HUDEP-2 (cell line): ENCODE measurements at regions not wholly inside any gene's neighbourhood (a gene's known extent, or its start where the extent isn't known, plus 50 kb on each side); places are given as distances from the start of the nearest gene placed in this dataset.

Experiments
- DNase-seq, 76 experiments: peaks; one replicate each; lab custom pipeline; 2025; ENCODE audit not compliant: unreplicated experiment in 76 of 76; lab: John Stamatoyannopoulos, UW

DNA sequence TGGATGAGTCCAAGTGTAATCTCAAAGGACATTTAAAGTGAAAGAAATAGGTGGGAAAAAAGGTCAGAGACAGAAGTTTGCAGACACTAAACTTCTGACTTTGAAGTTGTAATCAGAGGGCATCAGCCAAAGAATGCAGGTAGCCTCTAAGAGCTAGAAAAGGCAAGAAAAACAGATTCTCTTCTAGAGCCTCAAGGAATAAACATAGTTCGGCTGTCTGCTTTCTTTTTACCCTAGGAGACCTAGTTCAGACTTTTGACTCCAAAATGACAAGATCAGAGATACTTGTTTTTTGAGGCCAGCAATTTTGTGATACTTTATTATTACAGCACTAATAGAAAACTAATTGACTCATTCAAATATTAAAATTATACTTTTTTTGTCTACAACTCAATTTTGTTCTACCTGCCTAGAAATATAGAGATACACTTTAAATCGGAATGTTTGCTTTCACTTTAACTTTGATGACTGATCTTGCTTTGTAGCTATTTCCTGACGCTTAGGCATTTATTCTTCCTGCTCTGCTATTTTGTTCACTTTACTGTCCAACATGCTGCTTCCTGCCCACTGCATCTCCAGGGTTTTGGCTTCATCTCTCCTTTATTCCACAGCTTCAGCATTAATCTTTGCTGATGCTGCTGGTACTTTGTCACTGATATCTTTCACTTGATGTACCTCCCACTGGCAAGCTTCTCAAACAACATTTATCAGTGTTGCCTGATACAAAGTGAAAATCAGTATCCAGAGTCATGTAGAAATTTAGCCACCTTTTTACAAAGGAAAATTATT is 272.5 kb downstream of the DSEL start:
- DNase-seq = no peak

DNA sequence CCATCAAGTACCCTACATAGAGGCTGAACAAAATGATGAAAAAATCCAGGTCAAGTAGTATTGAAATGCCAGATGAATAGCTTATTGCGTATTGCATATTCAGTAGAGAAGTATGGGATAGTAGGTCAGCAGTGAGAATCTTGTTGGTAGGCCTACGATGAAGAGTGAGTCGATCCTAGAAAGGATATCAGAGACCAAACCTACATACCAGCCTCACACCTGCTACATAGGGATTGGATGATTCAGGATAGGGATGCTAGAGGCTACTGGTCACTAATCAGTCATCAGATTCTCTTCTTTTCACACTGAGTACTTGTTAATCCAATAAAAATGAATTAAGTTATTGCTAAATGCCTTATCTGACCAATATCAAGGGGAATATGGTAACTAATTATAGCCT is 274.5 kb downstream of the DSEL start:
- DNase-seq = no peak

DNA sequence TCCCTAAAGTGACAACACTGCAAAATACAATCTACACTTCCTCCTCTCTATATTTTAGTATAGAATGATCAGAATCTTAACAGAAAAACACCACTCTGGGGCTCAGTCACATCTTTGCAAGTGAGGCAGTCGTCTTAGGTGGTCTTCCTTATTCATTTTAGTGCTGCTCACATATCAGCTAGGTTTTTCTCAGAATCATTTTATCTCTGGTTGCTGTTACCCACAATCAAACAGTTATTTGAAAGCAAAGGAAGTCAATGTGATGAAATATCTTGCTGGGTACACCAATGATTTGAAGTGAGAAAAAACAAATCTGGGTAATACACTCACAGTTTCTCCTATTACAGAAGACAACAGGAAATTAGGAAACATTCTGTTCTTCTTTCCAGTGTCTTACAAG is 275.2 kb downstream of the DSEL start:
- no peak for DNase-seq

GRCh38 chr18:67239826-67240225 is 276.7 kb downstream of the DSEL start:
- no peak for DNase-seq

- no peak for DNase-seq
Observed at GRCh38 chr18:67232991-67233390, 283.5 kb downstream of the DSEL start.

- no peak for DNase-seq
Observed at GRCh38 chr18:67232406-67232805, 284.1 kb downstream of the DSEL start.

DNA sequence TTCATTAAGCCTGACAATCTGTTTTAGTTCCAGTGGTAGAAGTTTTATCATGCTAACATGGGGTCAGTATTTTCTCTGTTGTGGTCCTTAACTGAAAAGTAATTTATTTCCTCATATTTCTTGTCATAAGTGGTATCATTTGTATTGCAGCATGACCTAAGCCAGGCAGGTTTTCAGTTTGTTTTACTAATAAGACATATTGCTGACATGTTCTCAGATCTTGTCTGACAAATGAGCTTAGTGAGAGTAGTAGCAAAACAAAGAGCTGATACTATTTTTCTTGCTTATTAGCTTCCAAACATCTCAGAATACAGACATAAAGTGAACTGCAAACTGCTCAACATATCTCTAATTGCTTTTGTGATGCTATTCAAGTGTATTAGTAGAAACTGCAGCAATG is 293.6 kb downstream of the DSEL start:
- no peak for DNase-seq

GRCh38 chr18:67219821-67220220 is 296.7 kb downstream of the DSEL start:
- DNase-seq = no peak

GRCh38 chr18:67218556-67218955 is 298.0 kb downstream of the DSEL start:
- DNase-seq = no peak

- DNase-seq = peak in 46 of 76 experiments; percentile 0 to 65 (median 15)
Observed at GRCh38 chr18:67217551-67218166, 298.9 kb downstream of the DSEL start.

DNA sequence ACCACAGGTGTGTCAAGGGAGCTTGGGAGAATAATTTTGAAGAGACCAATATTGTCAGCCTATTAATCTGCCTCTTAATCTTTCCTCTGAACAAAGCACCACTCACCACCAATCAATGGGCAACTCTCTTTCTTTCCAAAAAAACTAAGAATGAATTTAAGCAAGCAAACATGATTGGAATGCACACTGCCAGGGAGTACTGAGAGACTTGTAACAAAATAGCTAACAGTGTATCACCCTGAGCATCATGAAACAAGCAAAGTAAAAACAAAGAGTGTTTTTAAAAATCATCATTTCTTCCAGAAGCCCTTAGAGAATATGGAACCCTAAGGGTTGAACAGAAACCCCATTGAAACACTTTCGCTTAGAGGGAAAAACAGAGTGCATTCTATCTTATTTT is 299.7 kb downstream of the DSEL start:
- DNase-seq = no peak

- no peak for DNase-seq
Observed at GRCh38 chr18:67215686-67216085, 300.8 kb downstream of the DSEL start.

DNA sequence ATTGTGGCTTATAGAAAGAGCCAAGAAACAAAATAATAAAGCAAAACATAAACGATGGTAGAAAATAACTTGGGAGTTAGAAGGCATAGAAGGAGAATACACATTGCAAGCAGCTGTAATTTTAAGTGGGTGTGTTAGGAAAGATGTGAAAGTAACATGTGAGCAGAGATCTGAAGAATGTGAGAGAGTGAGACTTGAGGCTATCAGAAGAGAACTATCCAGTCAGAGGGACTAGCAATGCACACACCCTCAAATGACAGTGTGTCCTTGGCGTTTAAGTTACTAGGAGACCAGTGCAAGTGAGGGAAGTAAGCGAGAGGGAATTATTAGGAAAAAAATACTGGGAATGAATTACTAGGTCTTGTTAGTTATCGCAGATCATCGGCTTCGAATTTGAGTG is 304.9 kb downstream of the DSEL start:
- DNase-seq = no peak

DNA sequence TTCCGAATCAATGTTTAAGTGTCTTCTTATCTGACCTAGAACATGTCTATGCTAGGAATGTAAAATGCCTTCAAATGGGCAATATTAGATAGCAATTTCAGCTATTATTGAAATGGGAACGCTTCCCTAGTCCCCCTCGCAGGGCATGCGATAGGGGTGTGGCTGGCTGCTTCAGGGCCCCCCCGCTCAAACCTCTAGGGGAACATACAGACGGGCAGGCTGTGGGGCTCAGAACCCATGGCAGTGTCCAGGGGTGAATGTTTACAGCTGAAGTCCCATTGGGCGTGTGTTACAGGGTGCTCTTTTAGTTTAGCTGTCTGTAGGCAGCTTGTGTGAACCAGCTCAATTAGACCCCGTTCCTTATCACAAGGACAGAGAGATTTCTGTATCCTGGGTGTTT is 315.9 kb downstream of the DSEL start:
- no peak for DNase-seq

DNA sequence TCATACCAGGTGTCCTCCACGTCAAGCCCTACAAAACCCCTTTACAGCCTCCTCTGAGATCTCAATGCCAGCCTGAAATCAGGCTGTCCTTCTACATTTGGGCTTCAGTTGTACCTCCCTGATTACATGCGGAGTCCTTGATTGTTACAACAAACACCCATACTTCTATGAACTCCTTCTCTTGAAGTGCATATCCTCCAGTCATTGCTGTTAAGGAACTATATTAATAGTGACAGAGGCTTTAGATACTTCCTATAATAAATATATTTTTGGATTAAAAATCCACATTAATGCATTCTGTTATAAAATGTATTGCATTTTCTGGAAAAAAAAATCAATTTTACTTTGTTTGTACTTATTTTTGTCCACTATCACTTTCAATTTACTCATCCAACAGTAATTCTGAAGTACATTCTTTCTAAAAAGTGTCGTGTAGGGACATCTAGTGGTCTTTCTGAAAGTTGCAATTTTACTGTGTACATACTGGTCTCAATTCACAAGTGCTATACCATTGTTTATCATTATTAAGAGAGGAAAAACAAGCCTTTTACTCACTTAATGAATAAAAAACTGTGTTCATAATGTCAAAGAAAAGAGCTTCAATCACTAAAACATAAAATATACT is 316.4 kb downstream of the DSEL start:
- DNase-seq = peak in 22 of 76 experiments; percentile 0 to 55 (median 13)

GRCh38 chr18:67194886-67195285 is 321.6 kb downstream of the DSEL start:
- DNase-seq = peak in 1 of 76 experiments; percentile 0

GRCh38 chr18:67192535-67192934 is 324.0 kb downstream of the DSEL start:
- DNase-seq = no peak

GRCh38 chr18:67183398-67183797 is 333.1 kb downstream of the DSEL start:
- DNase-seq = no peak

- no peak for DNase-seq
Observed at GRCh38 chr18:67179726-67180125, 336.8 kb downstream of the DSEL start.

GRCh38 chr18:67159662-67160061 is 356.9 kb downstream of the DSEL start:
- DNase-seq = no peak

- DNase-seq = no peak
Observed at GRCh38 chr18:67154979-67155378, 361.5 kb downstream of the DSEL start.

- no peak for DNase-seq
Observed at GRCh38 chr18:67151366-67151765, 365.2 kb downstream of the DSEL start.
